Fibroblast of lung (primary cell): ENCODE measurements at regions not wholly inside any gene's neighbourhood (a gene's known extent, or its start where the extent isn't known, plus 50 kb on each side); places are given as distances from the start of the nearest gene placed in this dataset.

Experiments
- DNase-seq, 2 donors: peaks; one replicate each; pipeline versions ENCODE4 v3.0.0 to v3.0.0-alpha.2; 2010; ENCODE audit warnings: low read depth in 2 of 2
- H2AFZ ChIP-seq: 2 replicates; pipeline ENCODE4 v1.5.1; 2012; ENCODE audit warnings: low read length, control low read depth, inconsistent platforms
- H3K27ac ChIP-seq: 2 replicates; pipeline ENCODE4 v1.5.1; 2011; ENCODE audit warnings: low read length, control low read depth; ENCODE audit not compliant: insufficient read depth
- H3K27me3 ChIP-seq: 2 replicates; pipeline ENCODE4 v1.5.1; 2011; ENCODE audit warnings: mild to moderate bottlenecking, low read length; ENCODE audit not compliant: control insufficient read depth, insufficient read depth
- H3K36me3 ChIP-seq: 2 replicates; pipeline ENCODE4 v1.5.1; 2011; ENCODE audit warnings: low read length; ENCODE audit not compliant: control insufficient read depth, insufficient read depth
- H3K4me1 ChIP-seq: 2 replicates; pipeline ENCODE4 v1.5.1; 2011; ENCODE audit warnings: low read length; ENCODE audit not compliant: control insufficient read depth, insufficient read depth; ENCODE audit errors: extremely low read depth
- H3K4me2 ChIP-seq: 2 replicates; pipeline ENCODE4 v1.5.1; 2011; ENCODE audit warnings: low read length, control low read depth; ENCODE audit not compliant: insufficient read depth; ENCODE audit errors: extremely low read depth
- H3K4me3 ChIP-seq, 4 experiments: fragments of 200-600 bp in 1 of 4; sonication (generic) in 1 of 4; replicated peaks in 1 of 4; 2 replicates each; pipeline ENCODE4 v1.5.1; 2011 to 2016; ENCODE audit warnings: low read length in 4 of 4, low read depth in 3 of 4, mild to moderate bottlenecking in 3 of 4, control low read depth in 2 of 4, inconsistent platforms in 1 of 4, mixed read lengths in 1 of 4; ENCODE audit not compliant: insufficient read depth in 1 of 4; ENCODE audit errors: control extremely low read depth in 1 of 4
- H3K79me2 ChIP-seq: 2 replicates; pipeline ENCODE4 v1.5.1; 2012; ENCODE audit warnings: mild to moderate bottlenecking, low read length, inconsistent platforms; ENCODE audit not compliant: control insufficient read depth, insufficient read depth
- H3K9ac ChIP-seq: 2 replicates; pipeline ENCODE4 v1.5.1; 2011; ENCODE audit warnings: mild to moderate bottlenecking, low read length, control low read depth; ENCODE audit not compliant: insufficient read depth
- H3K9me3 ChIP-seq: 2 replicates; pipeline ENCODE4 v1.5.1; 2012; ENCODE audit warnings: low read depth, low read length; ENCODE audit not compliant: control insufficient read depth, insufficient read depth
- H4K20me1 ChIP-seq: 2 replicates; pipeline ENCODE4 v1.5.1; 2011; ENCODE audit warnings: low read length; ENCODE audit not compliant: control insufficient read depth, insufficient read depth; ENCODE audit errors: extremely low read depth
- CTCF ChIP-seq, 2 donors: IDR thresholded peaks in 1 of 2; conservative IDR thresholded peaks in 1 of 2; 1 replicate in 1 of 2; 2 replicates in 1 of 2; pipeline ENCODE4 v1.5.1; 2011 to 2012; ENCODE audit warnings: low read length in 2 of 2, control low read depth in 1 of 2, inconsistent platforms in 1 of 2, low read depth in 1 of 2, mild to moderate bottlenecking in 1 of 2
- EZH2 ChIP-seq: IDR thresholded peaks from 2 replicates; pipeline ENCODE4 v1.5.1; 2012; ENCODE audit warnings: low read length, control low read depth, mild to moderate bottlenecking; ENCODE audit errors: missing control alignments

GRCh38 chr2:67574230-67574629, 177.1 kb downstream of the ETAA1 start:
- Histone ChIP-seq H3K4me1 (peaks cover 3% of the 10 kb centered on the region), H3K27me3 (no peaks in the 10 kb centered on the region), H4K20me1 (no peaks in the 10 kb centered on the region), H3K9ac (no peak overlapping the region), H3K36me3 (no peaks in the 10 kb centered on the region), H3K9me3 (no peaks in the 10 kb centered on the region), H3K79me2 (no peaks in the 10 kb centered on the region), H3K4me2 (no peak overlapping the region), H3K27ac (no peak overlapping the region), H3K4me3 (no peak overlapping the region), H2AFZ (no peak overlapping the region)
- no peak for TF ChIP-seq EZH2
- no peak for TF ChIP-seq CTCF (conservative IDR thresholded peaks at IDR 0.05 in 1 of 2, IDR thresholded peaks at IDR 0.05 in 1 of 2; ENCODE audit: low read depth in 1 of 2, low read length in 2 of 2)
- peak; percentile 63 to 90 for DNase-seq

- Histone ChIP-seq H3K9me3 (no peaks in the 10 kb centered on the region), H3K4me1 (peaks cover 3% of the 10 kb centered on the region), H3K4me2 (no peak overlapping the region), H3K36me3 (no peaks in the 10 kb centered on the region), H3K27ac (no peak overlapping the region), H3K4me3 (no peak overlapping the region), H3K27me3 (no peaks in the 10 kb centered on the region), H2AFZ (no peak overlapping the region), H4K20me1 (no peaks in the 10 kb centered on the region), H3K9ac (no peak overlapping the region), H3K79me2 (no peaks in the 10 kb centered on the region)
- TF ChIP-seq CTCF (conservative IDR thresholded peaks at IDR 0.05 in 1 of 2, IDR thresholded peaks at IDR 0.05 in 1 of 2; ENCODE audit: low read depth in 1 of 2, low read length in 2 of 2), result no peak
- TF ChIP-seq EZH2, result no peak
- DNase-seq, result no peak
These were observed 179.1 kb downstream of the ETAA1 start for GRCh38 chr2:67576226-67576625.

DNA sequence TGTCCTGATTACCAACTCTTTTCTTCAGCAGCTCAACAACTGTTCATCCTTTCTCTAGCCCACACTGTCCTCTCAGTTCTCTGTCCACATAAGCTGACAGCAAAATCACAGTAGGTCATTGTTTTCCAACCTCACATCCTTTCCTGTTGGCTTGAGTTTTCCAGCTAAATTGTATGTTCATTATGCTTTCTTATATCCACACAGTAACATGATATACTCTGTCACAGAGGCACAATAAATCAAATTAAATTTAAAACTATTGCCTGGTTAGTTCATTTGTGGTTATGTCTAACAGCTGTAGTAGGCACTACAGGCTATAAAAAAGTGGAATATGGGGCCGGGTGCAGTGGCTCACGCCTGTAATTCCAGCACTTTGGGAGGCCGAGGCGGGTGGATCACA, 179.9 kb downstream of the ETAA1 start:
- Histone ChIP-seq H4K20me1 (no peaks in the 10 kb centered on the region), H3K4me1 (peaks cover 3% of the 10 kb centered on the region), H3K27me3 (no peaks in the 10 kb centered on the region), H3K36me3 (no peaks in the 10 kb centered on the region), H3K9me3 (no peaks in the 10 kb centered on the region), H3K4me3 (no peak overlapping the region), H3K9ac (no peak overlapping the region), H3K27ac (no peak overlapping the region), H2AFZ (no peak overlapping the region), H3K79me2 (no peaks in the 10 kb centered on the region), H3K4me2 (no peak overlapping the region)
- no peak for DNase-seq
- TF ChIP-seq CTCF (conservative IDR thresholded peaks at IDR 0.05 in 1 of 2, IDR thresholded peaks at IDR 0.05 in 1 of 2; ENCODE audit: low read depth in 1 of 2, low read length in 2 of 2), result no peak
- no peak for TF ChIP-seq EZH2
